ENCODE measurements at regions not wholly inside any gene's neighbourhood (a gene's known extent, or its start where the extent isn't known, plus 50 kb on each side); places are given as distances from the start of the nearest gene placed in this dataset.

GRCh38 chr17:34851961-34852540 lies 109.2 kb downstream of the CCT6B start:
- TF ChIP-seq CTCF (IDR thresholded peaks at IDR 0.05), result no peak
- no peak for TF ChIP-seq POLR2AphosphoS5 (IDR thresholded peaks at IDR 0.05; ENCODE audit: insufficient read depth in 1 of 2, low read depth in 1 of 2)
- no peak for TF ChIP-seq POLR2A (IDR thresholded peaks at IDR 0.05)

Measured in vagina (tissue), 2 donors.